ENCODE measurements at regions not wholly inside any gene's neighbourhood (a gene's known extent, or its start where the extent isn't known, plus 50 kb on each side); places are given as distances from the start of the nearest gene placed in this dataset.

DNA sequence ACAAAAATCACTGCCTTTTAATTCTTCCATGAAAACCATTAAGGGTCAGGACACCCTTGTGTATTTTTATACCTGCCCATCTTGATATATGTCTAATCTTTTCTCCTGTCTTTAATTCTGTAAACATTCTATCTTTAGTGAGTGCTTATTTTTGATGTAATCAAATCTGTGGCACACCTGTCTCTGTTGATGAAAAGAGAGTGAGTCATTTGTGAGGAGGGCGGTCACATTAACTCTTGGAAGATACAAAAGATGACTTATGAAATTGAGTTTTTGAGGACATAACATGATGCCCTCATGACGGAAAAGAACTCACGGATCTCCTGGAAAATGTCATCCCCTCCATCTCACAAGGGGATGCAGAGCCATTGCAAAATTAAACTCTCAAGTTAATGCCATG lies 206.5 kb upstream of the PGR start:
- H3K4me2 ChIP-seq (ENCODE audit: low read length) = no peak overlapping the region

DNA sequence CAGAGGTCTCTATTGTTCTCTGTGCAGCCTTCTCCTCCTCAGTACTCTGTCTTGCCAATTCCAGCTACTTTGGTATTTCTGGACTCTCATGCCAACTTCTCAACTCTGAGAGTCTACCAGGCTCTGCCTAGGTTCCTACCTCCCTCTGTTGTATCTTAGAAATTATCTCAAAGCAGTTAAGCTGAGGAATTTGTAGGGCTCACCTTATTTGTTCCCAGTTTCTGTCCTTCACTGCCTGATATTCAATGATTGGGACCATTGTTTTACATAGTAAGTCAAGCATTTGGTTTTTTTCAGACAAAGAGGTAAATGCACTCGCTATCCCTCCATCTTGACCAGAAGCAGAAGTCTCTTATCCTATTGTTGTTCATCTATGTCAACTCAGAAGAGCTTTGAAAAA lies 205.0 kb upstream of the PGR start:
- Histone ChIP-seq H3F3A (ENCODE audit: insufficient read depth, low read length, poor library complexity, severe bottlenecking) (no peaks in the 10 kb centered on the region), H3K9me3 (ENCODE audit: low read length) (no peaks in the 10 kb centered on the region), H3K4me3 (ENCODE audit: low read length) (no peak overlapping the region), H3K79me2 (replicated peaks; ENCODE audit: insufficient read depth, low read length) (no peaks in the 10 kb centered on the region), H3K9me2 (ENCODE audit: insufficient read depth, low read length) (no peaks in the 10 kb centered on the region), H3K36me3 (ENCODE audit: insufficient read depth, low read length) (no peaks in the 10 kb centered on the region), H4K20me1 (ENCODE audit: insufficient read depth) (no peaks in the 10 kb centered on the region), H3K27ac (ENCODE audit: low read length) (no peak overlapping the region), H2AFZ (ENCODE audit: low read depth, low read length) (no peak overlapping the region), H3K4me2 (ENCODE audit: low read length) (no peak overlapping the region), H3K9ac (ENCODE audit: low read length) (no peak overlapping the region), H3K27me3 (ENCODE audit: insufficient read depth, low read depth, low read length) (no peaks in the 10 kb centered on the region)
- no peak for TF ChIP-seq SMC3 (conservative IDR thresholded peaks at IDR 0.05; ENCODE audit: poor library complexity)
- TF ChIP-seq EZH2 (IDR thresholded peaks at IDR 0.05; ENCODE audit: borderline replicate concordance, insufficient read depth, low read length, poor library complexity, severe bottlenecking) = no peak
- no peak for TF ChIP-seq CTCF (IDR thresholded peaks at IDR 0.05; ENCODE audit: poor library complexity, severe bottlenecking)
- TF ChIP-seq MXI1 (conservative IDR thresholded peaks at IDR 0.05; ENCODE audit: poor library complexity, severe bottlenecking) = no peak
- TF ChIP-seq EP300 (conservative IDR thresholded peaks at IDR 0.05; ENCODE audit: poor library complexity, severe bottlenecking) = no peak
- TF ChIP-seq, protein P1, sequence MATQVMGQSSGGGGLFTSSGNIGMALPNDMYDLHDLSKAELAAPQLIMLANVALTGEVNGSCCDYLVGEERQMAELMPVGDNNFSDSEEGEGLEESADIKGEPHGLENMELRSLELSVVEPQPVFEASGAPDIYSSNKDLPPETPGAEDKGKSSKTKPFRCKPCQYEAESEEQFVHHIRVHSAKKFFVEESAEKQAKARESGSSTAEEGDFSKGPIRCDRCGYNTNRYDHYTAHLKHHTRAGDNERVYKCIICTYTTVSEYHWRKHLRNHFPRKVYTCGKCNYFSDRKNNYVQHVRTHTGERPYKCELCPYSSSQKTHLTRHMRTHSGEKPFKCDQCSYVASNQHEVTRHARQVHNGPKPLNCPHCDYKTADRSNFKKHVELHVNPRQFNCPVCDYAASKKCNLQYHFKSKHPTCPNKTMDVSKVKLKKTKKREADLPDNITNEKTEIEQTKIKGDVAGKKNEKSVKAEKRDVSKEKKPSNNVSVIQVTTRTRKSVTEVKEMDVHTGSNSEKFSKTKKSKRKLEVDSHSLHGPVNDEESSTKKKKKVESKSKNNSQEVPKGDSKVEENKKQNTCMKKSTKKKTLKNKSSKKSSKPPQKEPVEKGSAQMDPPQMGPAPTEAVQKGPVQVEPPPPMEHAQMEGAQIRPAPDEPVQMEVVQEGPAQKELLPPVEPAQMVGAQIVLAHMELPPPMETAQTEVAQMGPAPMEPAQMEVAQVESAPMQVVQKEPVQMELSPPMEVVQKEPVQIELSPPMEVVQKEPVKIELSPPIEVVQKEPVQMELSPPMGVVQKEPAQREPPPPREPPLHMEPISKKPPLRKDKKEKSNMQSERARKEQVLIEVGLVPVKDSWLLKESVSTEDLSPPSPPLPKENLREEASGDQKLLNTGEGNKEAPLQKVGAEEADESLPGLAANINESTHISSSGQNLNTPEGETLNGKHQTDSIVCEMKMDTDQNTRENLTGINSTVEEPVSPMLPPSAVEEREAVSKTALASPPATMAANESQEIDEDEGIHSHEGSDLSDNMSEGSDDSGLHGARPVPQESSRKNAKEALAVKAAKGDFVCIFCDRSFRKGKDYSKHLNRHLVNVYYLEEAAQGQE (IDR thresholded peaks at IDR 0.05; ENCODE audit: borderline replicate concordance) = no peak
- TF ChIP-seq TAF1 (IDR thresholded peaks at IDR 0.05; ENCODE audit: low read depth) = no peak
- TF ChIP-seq POLR2AphosphoS5 (IDR thresholded peaks at IDR 0.05) = no peak
- TF ChIP-seq RAD21 (conservative IDR thresholded peaks at IDR 0.05) = no peak

More for the DNA sequence above, 206.5 kb upstream of the PGR start:
- Histone ChIP-seq H3K4me3 (ENCODE audit: low read length) (no peak overlapping the region), H2AFZ (ENCODE audit: low read depth, low read length) (no peak overlapping the region), H3K9ac (ENCODE audit: low read length) (no peak overlapping the region), H3K9me2 (ENCODE audit: insufficient read depth, low read length) (no peaks in the 10 kb centered on the region), H3K27ac (ENCODE audit: low read length) (no peak overlapping the region), H3F3A (ENCODE audit: insufficient read depth, low read length, poor library complexity, severe bottlenecking) (no peaks in the 10 kb centered on the region), H3K36me3 (ENCODE audit: insufficient read depth, low read length) (no peaks in the 10 kb centered on the region), H3K27me3 (ENCODE audit: insufficient read depth, low read depth, low read length) (no peaks in the 10 kb centered on the region), H3K79me2 (replicated peaks; ENCODE audit: insufficient read depth, low read length) (no peaks in the 10 kb centered on the region), H4K20me1 (ENCODE audit: insufficient read depth) (no peaks in the 10 kb centered on the region), H3K9me3 (ENCODE audit: low read length) (no peaks in the 10 kb centered on the region)
- TF ChIP-seq MXI1 (conservative IDR thresholded peaks at IDR 0.05; ENCODE audit: poor library complexity, severe bottlenecking) = no peak
- no peak for TF ChIP-seq CTCF (IDR thresholded peaks at IDR 0.05; ENCODE audit: poor library complexity, severe bottlenecking)
- TF ChIP-seq, protein P1 (IDR thresholded peaks at IDR 0.05; ENCODE audit: borderline replicate concordance) = no peak
- no peak for TF ChIP-seq EP300 (conservative IDR thresholded peaks at IDR 0.05; ENCODE audit: poor library complexity, severe bottlenecking)
- TF ChIP-seq POLR2AphosphoS5 (IDR thresholded peaks at IDR 0.05) = no peak
- TF ChIP-seq TAF1 (IDR thresholded peaks at IDR 0.05; ENCODE audit: low read depth) = no peak
- TF ChIP-seq SMC3 (conservative IDR thresholded peaks at IDR 0.05; ENCODE audit: poor library complexity) = no peak
- no peak for TF ChIP-seq EZH2 (IDR thresholded peaks at IDR 0.05; ENCODE audit: borderline replicate concordance, insufficient read depth, low read length, poor library complexity, severe bottlenecking)
- TF ChIP-seq RAD21 (conservative IDR thresholded peaks at IDR 0.05) = no peak

Measured in neural cell (in vitro differentiated cells).